Islet precursor cell (in vitro differentiated cells): ENCODE measurements at regions not wholly inside any gene's neighbourhood (a gene's known extent, or its start where the extent isn't known, plus 50 kb on each side); places are given as distances from the start of the nearest gene placed in this dataset.
"Not testable (repeated sequence)": the region's sequence is repeated elsewhere in the genome, so short reads cannot be mapped to it uniquely, and the experiment has no call there.

Experiments used
- DNase-seq: peaks from one replicate; pipeline ENCODE4 v3.0.0-alpha.2; 2018

- DNase-seq = no peak
Measured at GRCh38 chr21:22806278-22806677, 1808.1 kb downstream of the NCAM2 start.

- no peak for DNase-seq
Measured at GRCh38 chr21:22813201-22813600, 1815.0 kb downstream of the NCAM2 start.

- DNase-seq = not testable (repeated sequence)
Measured at GRCh38 chr21:22818681-22819485, 1820.7 kb downstream of the NCAM2 start.

- DNase-seq = no peak
Measured at GRCh38 chr21:22827422-22827821, 1829.2 kb downstream of the NCAM2 start.

- no peak for DNase-seq
Measured at GRCh38 chr21:22842875-22843274, 1844.7 kb downstream of the NCAM2 start.

- no peak for DNase-seq
Measured at GRCh38 chr21:22855581-22855980, 1857.4 kb downstream of the NCAM2 start.

GRCh38 chr21:22871692-22872091 is 1873.5 kb downstream of the NCAM2 start:
- no peak for DNase-seq

GRCh38 chr21:22880573-22880972 is 1882.4 kb downstream of the NCAM2 start:
- DNase-seq = no peak

- DNase-seq = no peak
Measured at GRCh38 chr21:22881131-22881530, 1882.9 kb downstream of the NCAM2 start.

- no peak for DNase-seq
Measured at GRCh38 chr21:22885079-22885478, 1886.9 kb downstream of the NCAM2 start.

- no peak for DNase-seq
Measured at GRCh38 chr21:22885614-22886013, 1887.4 kb downstream of the NCAM2 start.

GRCh38 chr21:22889445-22889844 is 1891.2 kb downstream of the NCAM2 start:
- DNase-seq = no peak

- no peak for DNase-seq
Measured at GRCh38 chr21:22890656-22891055, 1892.4 kb downstream of the NCAM2 start.

GRCh38 chr21:22892028-22892427 is 1893.8 kb downstream of the NCAM2 start:
- DNase-seq = no peak

GRCh38 chr21:22892740-22893139 is 1894.5 kb downstream of the NCAM2 start:
- DNase-seq = no peak

- DNase-seq = no peak
Measured at GRCh38 chr21:22898051-22898665, 1899.9 kb downstream of the NCAM2 start.

- no peak for DNase-seq
Measured at GRCh38 chr21:22900490-22900889, 1902.3 kb downstream of the NCAM2 start.

- no peak for DNase-seq
Measured at GRCh38 chr21:22903851-22904250, 1905.6 kb downstream of the NCAM2 start.

- no peak for DNase-seq
Measured at GRCh38 chr21:22904385-22904784, 1906.2 kb downstream of the NCAM2 start.

- DNase-seq = no peak
Measured at GRCh38 chr21:22925032-22925431, 1926.8 kb downstream of the NCAM2 start.

GRCh38 chr21:22927469-22927868 is 1929.3 kb downstream of the NCAM2 start:
- DNase-seq = no peak

- DNase-seq = no peak
Measured at GRCh38 chr21:22941779-22942490, 1943.7 kb downstream of the NCAM2 start.

GRCh38 chr21:22955559-22955958 is 1957.3 kb downstream of the NCAM2 start:
- no peak for DNase-seq

- DNase-seq = no peak
Measured at GRCh38 chr21:22961258-22961657, 1963.0 kb downstream of the NCAM2 start.
